ENCODE measurements at regions not wholly inside any gene's neighbourhood (a gene's known extent, or its start where the extent isn't known, plus 50 kb on each side); places are given as distances from the start of the nearest gene placed in this dataset.

DNA sequence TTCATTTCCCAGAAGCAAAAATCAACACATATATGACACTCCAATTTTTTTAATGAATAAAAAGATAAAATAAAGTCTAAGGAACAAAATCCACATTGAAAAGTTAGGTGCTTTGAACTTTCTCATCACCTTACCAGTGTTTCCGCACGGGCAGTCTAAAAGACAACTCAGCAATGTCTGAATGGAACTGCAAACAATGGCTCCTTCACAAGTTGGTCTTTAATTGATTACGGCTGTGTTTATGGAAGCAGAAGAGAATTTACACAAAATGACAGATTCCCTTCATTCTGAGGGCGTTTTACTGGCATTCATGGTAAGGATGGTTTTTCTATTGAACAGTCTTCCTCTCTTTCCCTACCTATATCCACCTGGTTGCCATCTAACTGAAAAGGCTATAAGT, 65.0 kb upstream of the RNPC3 start:
- H3K27ac ChIP-seq (ENCODE audit: low read depth, low read length) = no peak overlapping the region
- H3K4me2 ChIP-seq (ENCODE audit: low read length) = no peak overlapping the region
- H4K20me1 ChIP-seq (ENCODE audit: control insufficient read depth, insufficient read depth, low read depth, low read length) = no peaks in the 10 kb centered on the region
- no peaks in the 10 kb centered on the region for H3K4me1 ChIP-seq (ENCODE audit: control insufficient read depth, low read length)
- no peaks in the 10 kb centered on the region for H3K9me2 ChIP-seq (replicated peaks; ENCODE audit: control insufficient read depth, low read length)
- no peak overlapping the region for H3K4me3 ChIP-seq (ENCODE audit: low read length)
- no peaks in the 10 kb centered on the region for H3K27me3 ChIP-seq (ENCODE audit: control insufficient read depth, low read length)
- no peaks in the 10 kb centered on the region for H3K9me3 ChIP-seq (ENCODE audit: control insufficient read depth, insufficient read depth, low read length)
- no peaks in the 10 kb centered on the region for H3K36me3 ChIP-seq (ENCODE audit: control insufficient read depth, low read length)
- 0 out of 2 replicates have a peak, but pooled peaks cover 2% of the 10 kb centered on the region for H3F3A ChIP-seq (ENCODE audit: control insufficient read depth, insufficient read depth)
- TF ChIP-seq, protein P1, sequence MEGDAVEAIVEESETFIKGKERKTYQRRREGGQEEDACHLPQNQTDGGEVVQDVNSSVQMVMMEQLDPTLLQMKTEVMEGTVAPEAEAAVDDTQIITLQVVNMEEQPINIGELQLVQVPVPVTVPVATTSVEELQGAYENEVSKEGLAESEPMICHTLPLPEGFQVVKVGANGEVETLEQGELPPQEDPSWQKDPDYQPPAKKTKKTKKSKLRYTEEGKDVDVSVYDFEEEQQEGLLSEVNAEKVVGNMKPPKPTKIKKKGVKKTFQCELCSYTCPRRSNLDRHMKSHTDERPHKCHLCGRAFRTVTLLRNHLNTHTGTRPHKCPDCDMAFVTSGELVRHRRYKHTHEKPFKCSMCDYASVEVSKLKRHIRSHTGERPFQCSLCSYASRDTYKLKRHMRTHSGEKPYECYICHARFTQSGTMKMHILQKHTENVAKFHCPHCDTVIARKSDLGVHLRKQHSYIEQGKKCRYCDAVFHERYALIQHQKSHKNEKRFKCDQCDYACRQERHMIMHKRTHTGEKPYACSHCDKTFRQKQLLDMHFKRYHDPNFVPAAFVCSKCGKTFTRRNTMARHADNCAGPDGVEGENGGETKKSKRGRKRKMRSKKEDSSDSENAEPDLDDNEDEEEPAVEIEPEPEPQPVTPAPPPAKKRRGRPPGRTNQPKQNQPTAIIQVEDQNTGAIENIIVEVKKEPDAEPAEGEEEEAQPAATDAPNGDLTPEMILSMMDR (IDR thresholded peaks at IDR 0.05; ENCODE audit: low read depth, low read length, poor library complexity, severe bottlenecking) = no peak
- no peak for TF ChIP-seq EZH2phosphoT487 (IDR thresholded peaks at IDR 0.05; ENCODE audit: borderline replicate concordance, low read length)
- no peaks in the 10 kb centered on the region for H3K79me2 ChIP-seq (ENCODE audit: control insufficient read depth, low read length)

DNA sequence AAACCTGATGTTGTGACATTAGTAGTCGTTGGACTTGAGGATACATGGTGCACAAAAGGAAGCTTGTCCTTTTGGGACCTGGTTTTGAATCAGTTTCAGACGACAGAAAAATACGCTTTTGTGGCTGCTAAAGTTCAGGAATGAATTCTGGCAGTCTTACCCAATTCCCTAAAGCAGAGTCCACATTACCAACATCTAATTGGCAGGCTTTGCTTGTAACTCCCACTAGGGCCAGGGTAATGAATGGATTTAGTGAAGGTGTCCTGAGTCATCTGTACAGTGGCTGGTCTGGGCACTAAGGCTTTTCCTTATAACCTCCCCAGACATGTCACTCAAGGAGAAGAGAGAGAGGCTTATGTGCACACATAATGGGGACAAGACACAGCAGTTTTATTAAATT, 66.2 kb upstream of the RNPC3 start:
- no peaks in the 10 kb centered on the region for H3K79me2 ChIP-seq (ENCODE audit: control insufficient read depth, low read length)
- no peaks in the 10 kb centered on the region for H3K27me3 ChIP-seq (ENCODE audit: control insufficient read depth, low read length)
- H3K9me2 ChIP-seq (replicated peaks; ENCODE audit: control insufficient read depth, low read length) = no peaks in the 10 kb centered on the region
- H3K36me3 ChIP-seq (ENCODE audit: control insufficient read depth, low read length) = no peaks in the 10 kb centered on the region
- no peaks in the 10 kb centered on the region for H4K20me1 ChIP-seq (ENCODE audit: control insufficient read depth, insufficient read depth, low read depth, low read length)
- H3K4me1 ChIP-seq (ENCODE audit: control insufficient read depth, low read length) = no peaks in the 10 kb centered on the region
- no peak overlapping the region for H3K4me3 ChIP-seq (ENCODE audit: low read length)
- H3K9me3 ChIP-seq (ENCODE audit: control insufficient read depth, insufficient read depth, low read length) = no peaks in the 10 kb centered on the region
- no peak for TF ChIP-seq EZH2phosphoT487 (IDR thresholded peaks at IDR 0.05; ENCODE audit: borderline replicate concordance, low read length)
- TF ChIP-seq, protein P1 (IDR thresholded peaks at IDR 0.05; ENCODE audit: low read depth, low read length, poor library complexity, severe bottlenecking) = no peak
- H3F3A ChIP-seq (ENCODE audit: control insufficient read depth, insufficient read depth) = 0 out of 2 replicates have a peak, but pooled peaks cover 2% of the 10 kb centered on the region
- H3K27ac ChIP-seq (ENCODE audit: low read depth, low read length) = no peak overlapping the region
- no peak overlapping the region for H3K4me2 ChIP-seq (ENCODE audit: low read length)

GRCh38 chr1:103457886-103458455, 67.5 kb upstream of the RNPC3 start:
- Histone ChIP-seq H3K27me3 (ENCODE audit: control insufficient read depth, low read length) (no peaks in the 10 kb centered on the region), H3F3A (ENCODE audit: control insufficient read depth, insufficient read depth) (0 out of 2 replicates have a peak, but pooled peaks cover 2% of the 10 kb centered on the region), H3K4me1 (ENCODE audit: control insufficient read depth, low read length) (no peaks in the 10 kb centered on the region), H3K9me2 (replicated peaks; ENCODE audit: control insufficient read depth, low read length) (no peaks in the 10 kb centered on the region), H3K27ac (ENCODE audit: low read depth, low read length) (no peak overlapping the region), H3K4me2 (ENCODE audit: low read length) (no peak overlapping the region), H4K20me1 (ENCODE audit: control insufficient read depth, insufficient read depth, low read depth, low read length) (no peaks in the 10 kb centered on the region), H3K4me3 (ENCODE audit: low read length) (no peak overlapping the region), H3K79me2 (ENCODE audit: control insufficient read depth, low read length) (no peaks in the 10 kb centered on the region), H3K9me3 (ENCODE audit: control insufficient read depth, insufficient read depth, low read length) (no peaks in the 10 kb centered on the region), H3K36me3 (ENCODE audit: control insufficient read depth, low read length) (no peaks in the 10 kb centered on the region)
- TF ChIP-seq, protein P1 (IDR thresholded peaks at IDR 0.05; ENCODE audit: low read depth, low read length, poor library complexity, severe bottlenecking) = no peak
